GM18907 (cell line): ENCODE measurements at regions not wholly inside any gene's neighbourhood (a gene's known extent, or its start where the extent isn't known, plus 50 kb on each side); places are given as distances from the start of the nearest gene placed in this dataset.
"Not testable (repeated sequence)": the region's sequence is repeated elsewhere in the genome, so short reads cannot be mapped to it uniquely, and the experiment has no call there.

Experiments
- ATAC-seq: cut with Tn5 transposase; IDR thresholded peaks from one replicate; pipeline ENCODE4 v1.9.1; 2021; ENCODE audit warnings: mild to moderate bottlenecking, moderate library complexity; ENCODE audit not compliant: unreplicated experiment

DNA sequence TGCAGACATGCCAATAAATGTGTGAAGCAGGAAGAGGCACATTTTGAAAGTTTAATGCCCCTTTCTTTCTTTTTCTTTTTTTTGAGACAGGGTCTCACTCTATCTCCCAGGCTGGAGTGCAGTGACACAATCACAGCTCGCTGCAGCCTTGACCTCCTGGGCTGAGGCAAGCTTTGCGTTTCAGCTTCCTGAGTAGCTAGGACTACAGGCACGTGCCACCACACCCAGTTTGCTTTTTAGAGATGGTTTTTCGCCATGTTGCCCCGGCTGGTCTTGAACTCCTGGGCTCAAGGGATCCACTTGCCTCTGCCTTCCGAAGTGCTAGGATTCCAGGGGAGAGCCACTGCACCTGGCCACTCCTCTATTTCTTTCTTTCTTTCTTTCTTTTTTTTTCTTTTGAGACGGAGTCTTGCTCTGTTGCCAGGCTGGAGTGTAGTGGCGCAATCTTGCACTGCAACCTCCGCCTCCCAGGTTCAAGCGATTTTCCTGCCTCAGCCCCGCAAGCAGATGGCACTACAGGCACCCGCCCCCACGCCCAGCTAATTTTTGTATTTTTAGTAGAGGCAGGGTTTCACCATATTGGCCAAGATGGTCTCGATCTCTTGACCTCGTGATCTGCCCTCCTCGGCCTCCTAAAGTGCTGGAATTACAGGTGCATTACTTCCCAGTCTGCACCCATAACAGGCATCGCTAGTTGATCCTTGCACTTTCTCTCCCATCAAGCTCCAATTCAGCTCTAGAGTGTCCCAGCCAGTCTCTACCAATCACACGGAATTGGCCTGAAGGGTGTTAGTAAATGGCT, 77.5 kb upstream of the RUNX3 start:
- ATAC-seq: not testable (repeated sequence)

DNA sequence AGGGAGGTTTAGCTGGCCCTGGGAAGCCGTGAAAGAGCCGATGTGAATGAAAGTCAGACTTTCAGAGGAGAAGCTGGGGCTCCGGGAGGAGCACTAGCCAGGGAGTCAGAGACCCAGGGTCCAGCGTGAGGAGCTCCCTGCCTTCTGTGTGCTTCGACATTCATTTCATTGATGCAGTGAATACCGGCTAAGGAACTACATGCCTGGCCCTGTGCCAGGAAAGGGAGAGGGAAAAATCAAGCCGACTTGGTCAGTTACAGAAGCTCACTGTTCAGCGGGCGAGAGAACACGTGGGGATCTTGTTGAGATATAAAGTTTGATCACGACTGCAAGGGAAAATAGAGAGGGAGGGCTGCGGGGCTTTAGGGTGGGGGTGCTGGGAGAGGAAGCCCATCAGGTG, 76.7 kb upstream of the RUNX3 start:
- no peak for ATAC-seq

DNA sequence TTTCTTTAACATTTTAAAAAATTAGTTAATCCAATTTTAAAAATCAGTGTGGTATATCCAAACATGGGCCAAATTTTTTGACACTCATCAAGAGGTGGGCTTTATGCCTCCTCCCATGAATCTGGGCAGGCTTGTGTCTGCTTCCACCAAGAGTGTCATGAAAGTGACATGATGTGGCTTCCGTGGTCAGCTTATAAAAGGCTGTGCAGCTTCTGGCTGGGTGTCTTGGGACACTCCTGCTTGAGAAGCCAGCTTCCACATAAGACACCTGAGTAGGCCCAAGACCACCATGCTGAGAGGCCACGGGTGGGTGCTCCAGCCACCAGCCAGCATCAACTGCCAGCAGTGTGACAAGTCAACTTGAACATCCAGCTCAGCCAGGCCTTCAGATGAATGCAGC, 74.3 kb upstream of the RUNX3 start:
- ATAC-seq: no peak

DNA sequence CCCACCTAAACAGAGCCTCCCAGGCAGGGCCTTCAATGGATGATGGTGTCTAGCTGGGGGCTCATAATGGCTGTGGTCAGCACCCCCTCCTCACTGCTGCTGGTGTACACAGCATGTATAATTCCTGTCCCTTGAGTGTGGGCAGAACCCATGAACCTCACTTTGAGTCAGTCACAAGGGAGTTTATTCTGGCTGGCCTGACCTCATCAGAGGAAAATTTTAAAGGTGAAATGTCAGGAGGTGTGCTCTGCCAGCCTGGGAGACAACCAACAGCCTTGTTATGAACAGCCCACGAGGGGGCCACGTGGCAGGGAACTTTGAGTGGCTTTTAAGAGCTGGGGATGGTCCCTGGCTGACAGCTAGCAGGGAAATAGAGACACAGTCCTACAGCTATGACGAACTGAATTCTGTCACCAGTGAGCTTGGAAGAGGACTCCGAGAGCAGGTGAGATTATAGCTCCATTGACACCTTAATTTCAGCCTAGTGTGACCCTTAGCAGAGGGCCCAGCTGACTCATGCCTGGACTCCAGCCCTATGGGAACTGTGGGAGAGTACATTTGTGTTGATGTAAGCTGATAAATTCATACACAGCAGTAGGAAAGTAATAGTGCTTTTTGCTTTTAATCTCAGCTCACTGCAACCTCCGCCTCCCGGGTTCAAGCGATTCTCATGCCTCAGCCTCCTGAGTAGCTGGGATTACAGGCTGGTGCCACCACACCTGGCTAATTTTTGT, 73.5 kb upstream of the RUNX3 start:
- ATAC-seq: no peak

DNA sequence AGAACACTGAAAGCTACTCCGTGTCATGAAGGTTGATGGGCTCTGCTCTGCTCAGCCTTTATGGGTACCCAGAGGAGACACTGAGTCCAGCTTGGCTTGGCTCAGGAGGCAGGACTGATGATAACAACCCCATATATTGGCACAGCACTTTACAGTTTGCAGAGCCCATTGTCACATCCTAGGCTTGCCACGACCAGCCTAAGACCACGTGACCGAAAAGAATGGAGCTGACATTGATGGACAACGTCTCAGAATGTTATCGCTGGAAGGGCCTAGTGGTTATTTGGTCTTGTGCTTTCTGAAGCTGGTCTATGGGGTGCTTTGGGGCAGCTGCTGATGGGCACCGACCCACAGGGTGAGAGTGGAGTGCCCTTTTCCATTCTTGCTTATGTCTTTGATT, 72.9 kb upstream of the RUNX3 start:
- ATAC-seq: no peak

DNA sequence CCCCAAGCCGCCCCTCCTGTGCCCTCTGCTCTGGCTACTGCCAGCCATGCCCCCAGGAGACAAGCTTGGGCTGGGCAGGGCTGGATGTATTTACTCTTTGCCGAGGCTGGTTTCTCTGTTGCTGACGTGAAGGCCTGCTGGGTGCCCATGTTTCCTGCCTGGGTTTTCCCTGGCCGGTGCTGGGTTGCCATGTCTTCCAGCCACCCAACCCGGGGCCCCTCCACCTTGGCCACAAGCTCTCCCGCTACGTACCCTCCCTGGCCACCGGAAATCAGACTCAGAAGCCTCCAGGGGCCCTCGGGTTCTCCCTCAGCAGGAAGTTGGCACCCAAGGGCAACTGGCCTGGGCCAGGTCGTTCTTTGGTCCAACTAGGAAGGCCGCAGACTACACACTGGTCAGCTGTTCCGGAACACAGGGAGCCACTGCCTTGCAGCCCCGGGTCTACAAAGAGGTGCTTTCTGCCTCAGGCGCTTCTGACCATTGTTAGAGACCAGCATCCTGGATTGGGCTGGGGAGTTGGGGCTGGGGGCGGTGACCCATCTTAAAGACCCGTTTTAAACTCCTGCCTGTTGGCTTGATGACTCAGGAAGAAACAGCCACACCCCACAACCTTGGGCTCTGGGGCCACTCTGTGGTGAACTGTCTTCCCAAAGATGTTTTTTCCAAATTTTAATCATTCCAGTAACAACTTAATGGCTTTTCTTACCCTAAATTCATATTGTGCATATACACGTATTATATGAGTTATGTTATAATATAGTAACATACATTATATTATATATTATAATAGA, 71.2 kb upstream of the RUNX3 start:
- ATAC-seq: no peak

DNA sequence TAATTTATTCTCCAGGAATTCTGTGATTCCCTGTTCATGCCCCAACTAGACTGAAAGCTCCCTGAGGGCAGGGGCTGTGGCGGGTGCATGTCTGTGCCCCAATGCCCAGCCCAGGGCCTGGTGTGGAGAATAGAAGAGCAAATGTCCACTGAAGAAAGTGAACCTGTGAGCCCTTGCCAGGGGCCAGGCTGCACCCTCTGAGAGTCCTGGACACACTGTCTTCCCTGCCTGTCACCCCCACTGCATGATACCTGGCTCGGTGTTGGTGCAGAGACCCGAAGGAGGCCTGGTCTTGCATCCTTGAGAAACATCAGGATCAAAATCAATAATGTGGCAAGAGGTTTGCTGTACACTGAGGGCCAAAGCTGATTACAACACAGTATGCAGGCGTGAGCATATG, 69.8 kb upstream of the RUNX3 start:
- no peak for ATAC-seq

DNA sequence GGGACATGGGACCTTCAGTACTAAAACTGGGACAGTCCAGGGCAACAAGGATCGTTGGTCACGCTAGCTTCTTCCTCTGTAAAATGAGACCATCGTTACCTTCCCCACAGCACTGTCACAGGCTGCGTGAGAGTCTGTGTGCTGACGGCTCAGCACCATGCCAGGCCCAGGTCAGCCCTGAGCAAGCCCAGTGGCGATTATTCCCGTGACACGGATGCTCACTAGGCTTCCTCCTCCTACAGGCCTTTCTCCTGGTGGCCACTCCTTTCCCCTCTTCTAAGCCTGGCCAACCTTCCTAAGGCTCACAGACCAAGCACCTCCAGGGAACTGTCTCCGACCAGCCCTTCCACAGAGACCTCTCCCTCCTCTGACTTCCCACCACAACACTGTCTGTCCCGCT, 69.3 kb upstream of the RUNX3 start:
- ATAC-seq: no peak

DNA sequence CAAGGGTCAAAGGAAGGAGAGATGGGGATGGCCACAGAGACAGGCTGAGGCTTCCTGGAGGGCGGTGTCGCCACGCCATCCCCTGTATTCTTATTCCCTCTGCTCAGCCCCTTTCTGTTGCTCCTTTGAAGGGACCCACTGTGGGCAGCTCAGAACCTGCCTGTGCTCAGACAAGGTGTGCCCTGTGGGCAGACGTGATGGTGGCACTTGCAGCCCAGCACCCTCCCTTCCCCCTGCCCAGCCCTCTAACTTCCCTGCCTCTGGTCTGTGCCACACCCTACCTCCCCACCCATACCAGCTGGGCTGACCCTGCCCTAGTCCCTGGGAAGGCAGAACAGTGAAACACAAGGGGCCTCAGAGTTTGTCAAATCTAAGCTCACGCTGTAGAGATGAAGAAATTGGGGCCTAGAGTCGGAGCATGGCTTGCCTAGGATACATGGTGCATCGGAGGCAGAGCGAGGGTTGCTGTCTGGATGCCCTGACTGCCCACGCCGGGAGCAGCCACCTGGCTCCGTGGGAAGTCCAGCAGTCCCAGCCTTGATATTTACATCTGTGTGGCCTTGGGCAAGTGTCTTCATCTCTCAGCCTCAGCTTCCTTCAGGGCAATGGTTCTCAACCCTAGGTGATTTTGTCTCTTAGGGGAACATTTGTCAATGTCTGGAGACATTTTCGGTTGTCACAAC, 68.6 kb upstream of the RUNX3 start:
- no peak for ATAC-seq

DNA sequence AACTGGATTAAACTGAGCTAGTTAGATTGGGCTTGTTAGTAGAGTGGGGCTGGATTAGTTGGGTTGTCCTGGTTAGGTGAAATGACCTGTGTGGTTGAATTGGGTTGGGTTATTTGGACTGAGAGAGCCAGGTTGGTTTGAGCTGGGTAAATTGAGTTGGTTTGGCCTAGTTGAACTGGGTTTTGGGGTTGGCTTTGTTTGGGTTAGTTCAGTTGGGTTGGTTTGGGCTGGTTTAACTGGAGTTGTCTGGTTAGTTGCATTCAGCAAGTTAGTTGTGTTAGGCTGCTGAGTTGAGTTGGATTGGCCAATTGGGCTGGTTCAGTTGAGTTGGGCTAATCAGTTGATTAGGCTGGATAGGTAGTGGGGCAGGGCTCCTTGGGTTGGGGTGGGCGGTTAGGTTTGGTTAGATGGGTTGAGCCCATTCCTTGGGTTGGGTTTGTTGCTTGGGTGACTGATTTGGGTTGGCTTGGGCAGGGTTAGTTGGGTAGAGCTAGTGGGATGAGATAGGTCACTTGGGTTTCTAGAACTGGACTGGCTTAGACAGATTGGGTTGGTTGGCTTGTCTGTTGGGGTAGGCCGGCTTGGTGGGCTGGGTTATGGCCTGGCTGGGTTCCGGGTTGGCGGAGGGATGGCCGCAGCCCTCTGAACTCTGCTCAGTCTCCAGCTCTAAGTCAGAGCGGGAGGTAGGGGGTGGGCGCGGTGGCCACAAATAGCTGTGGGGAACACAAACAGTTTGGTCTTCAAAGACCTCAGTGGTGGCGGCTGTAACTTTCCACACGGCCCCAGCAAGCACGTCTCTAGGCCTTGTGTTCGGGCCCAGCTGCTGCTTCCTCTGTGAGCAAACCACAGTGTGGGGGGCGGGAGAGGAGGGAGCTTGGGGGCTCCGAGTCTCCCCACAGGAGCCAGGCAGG, 67.2 kb upstream of the RUNX3 start:
- no peak for ATAC-seq

DNA sequence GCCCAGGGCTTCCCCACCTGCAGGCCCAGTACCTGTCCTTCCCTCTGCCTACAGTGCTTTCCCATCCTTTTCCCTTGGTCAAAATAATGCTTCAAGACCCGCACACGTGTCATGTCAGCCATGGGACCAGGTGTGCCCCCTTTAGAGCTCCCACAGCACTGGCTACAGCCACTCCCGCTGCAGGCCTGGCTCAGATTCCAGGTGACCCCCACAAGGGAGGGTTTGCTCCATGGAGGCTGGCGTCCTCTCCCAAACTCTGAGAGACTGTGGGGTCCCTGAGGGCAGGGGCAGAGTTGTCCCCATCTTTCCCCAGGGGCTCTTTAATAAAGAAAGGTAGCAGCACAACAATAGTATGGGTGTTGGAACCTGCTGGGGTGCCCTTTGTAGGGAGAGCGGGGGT, 66.4 kb upstream of the RUNX3 start:
- no peak for ATAC-seq

DNA sequence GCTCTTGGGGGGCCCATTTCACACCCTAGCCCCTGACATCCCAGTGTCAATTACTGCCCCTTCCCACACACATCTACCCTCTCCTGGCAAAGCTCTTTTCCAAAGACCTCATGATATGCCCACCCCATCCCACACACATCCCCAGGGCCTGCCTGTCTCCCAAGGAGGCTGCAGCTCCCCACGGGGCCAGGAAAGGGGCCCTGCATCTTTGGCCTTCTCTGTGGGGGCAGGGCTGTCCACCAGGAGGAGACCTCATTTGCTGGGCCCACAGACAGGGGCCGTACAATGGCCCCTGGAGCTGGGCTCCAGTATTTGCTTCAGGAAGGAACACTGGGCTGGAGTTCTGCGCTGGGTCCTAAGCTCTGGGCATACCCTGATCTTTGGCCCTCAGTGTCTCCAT, 65.6 kb upstream of the RUNX3 start:
- no peak for ATAC-seq

DNA sequence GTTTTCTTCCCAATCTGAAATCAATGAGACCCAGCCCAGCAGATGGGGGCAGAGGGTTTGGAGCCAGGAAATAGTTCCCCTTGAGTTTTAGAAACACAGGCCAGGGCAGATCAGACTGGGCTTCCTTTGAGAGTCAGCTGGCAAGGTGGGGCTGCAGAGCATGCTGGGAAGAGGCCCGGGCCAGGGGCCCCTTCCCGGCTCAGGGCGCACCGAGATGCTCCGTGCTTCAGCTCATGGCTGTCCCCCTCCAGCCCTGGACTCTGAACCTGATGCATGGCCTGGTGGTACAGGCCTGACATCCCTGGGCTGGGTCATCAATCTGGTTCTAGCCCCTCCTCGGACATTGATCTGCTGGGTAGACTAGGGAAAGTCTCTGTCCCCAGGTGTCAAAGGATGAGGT, 65.1 kb upstream of the RUNX3 start:
- no peak for ATAC-seq

DNA sequence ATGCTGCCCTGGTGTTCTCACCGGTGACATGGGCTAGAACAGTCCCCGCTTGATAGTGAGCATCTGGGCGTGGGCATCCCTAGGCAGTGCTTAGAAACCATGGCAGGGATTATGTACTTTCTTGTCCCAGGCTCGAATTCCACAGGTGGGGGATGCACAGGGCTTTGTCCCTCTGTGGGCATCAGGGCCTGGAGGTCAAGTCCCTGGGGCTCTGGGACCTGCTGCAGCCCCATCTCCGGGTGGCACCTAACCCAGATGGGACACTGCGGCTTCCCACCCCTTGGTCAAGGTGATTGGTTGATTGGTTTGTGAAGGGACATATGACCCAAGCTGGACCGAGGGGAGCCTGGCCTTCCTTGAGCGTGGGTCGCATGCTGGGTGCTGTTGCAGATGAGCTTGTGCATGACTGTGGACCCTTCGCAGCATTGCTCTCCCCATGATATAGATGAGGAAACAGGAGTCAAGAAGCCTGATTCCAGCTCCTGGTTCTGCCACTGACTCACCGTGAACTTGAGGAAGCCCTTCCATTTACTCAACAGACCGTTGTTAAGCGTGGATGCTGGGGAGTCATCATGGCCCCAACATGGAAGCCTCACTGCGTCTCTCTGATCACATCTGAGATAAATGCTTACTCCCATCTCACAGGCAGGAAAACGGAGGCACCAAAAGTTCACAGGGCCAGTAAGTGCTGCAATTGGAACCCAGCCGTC, 64.0 kb upstream of the RUNX3 start:
- no peak for ATAC-seq

DNA sequence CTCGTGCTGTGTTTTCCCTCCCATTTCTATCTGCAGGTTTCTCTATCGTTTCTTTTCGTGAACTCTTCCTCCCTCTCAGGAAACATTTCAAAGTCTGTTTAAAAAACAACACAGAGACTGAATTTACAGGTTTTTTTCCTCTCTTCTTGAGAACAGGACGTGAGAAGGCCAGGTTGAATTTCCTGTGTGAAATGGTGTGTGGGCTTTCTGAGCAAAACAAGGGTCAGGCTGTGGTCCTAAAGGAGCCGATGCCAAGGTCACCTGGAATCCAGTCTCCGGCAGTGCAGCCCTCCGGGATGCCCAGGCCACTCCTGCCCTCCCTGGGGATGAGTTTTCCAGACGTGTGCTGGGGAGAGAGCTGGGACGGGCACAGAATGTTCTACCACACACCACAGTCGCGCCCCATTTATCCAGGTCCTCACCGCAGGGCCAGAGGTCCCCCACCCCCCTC, 62.7 kb upstream of the RUNX3 start:
- ATAC-seq: no peak

DNA sequence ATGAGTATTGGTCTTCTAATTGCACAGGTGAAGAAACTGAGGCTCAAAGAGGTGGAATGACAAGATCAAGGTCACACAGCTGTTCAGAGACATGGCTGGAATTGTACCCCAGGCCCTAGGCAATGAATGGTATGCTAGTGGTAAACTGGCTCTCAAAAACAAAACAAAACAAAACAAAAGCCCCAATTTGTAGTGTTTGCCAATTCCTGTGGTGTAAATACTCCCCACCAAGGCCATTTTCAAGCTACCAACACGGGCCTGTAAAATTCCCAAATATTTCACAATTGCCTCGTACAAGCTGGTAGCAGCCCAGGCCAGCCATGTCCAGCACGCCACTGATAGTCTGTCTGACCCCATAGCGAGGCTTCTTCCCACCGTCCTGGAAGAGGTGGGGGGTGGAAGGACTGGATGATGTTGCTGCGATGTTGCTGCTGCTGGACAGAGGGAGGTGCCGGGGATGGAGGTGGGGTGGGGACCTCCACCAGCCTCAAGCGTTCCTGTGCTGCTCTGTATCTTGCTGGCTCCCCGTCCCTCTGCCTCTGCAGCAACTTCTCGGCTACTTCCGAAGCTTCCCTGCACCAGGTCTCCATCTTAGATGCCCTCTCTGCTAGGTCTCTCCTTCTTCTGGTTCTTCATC, 62.2 kb upstream of the RUNX3 start:
- ATAC-seq: no peak

DNA sequence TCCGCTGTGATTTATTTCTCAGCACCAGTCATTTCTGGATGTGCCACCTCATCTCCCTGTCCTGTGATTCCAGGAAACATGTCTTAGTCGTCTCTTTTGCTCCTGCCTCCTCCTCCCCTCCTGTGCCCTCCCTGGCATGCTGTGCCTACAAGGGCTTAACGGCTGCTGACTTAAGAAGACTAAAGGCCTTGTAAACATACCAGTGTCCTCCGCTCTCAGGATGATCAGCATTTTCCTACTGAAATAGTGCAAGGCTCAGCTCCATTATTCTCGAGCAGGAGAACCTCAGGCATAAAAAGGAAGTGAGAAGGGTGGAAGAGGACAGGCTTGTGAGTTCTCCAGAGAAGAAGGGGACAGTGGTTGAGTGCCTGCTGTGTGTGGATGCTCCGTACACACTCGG, 61.6 kb upstream of the RUNX3 start:
- ATAC-seq: no peak

DNA sequence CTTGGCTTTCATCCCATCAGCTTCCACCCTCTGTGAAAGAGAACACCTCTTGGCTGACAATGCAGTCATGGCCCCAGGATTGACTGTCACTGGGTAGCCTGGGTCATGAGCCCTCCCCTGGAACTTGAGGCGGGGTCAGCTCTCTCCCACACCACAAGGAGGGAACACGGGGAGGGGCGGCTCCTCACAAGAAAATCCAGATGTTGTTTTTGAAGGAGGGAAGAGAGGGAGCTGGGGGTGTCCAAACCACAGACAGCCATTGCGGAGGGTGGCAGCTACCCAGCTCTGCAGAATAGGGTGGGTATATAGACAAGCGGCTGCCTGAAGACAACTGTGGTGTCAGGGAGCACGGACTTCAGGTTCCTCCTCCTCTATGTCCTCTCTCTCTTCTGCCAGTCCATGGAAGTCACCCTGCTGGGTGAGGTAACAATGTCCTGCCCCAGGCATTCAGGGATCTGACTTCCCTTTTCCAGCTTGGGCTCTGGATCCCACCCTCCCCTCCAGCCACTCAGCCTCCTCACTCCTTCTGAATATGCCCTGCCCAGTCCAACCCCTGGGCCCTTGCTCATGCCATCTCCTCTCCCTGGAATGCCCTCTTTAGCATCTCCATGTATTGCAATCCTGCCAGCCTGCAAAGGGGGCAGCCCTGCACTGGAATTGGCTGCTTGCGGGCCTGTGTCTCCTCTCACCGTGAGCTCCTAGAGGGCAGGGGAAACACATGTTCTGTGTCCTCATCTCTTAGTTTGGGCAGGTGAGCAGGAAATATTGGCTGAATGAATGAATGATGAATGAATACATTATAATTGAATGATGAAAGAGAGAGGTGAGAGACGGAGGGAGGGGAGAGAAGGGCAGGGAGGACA, 60.9 kb upstream of the RUNX3 start:
- no peak for ATAC-seq
